Adrenal gland (tissue), 9 donors: ENCODE measurements at regions not wholly inside any gene's neighbourhood (a gene's known extent, or its start where the extent isn't known, plus 50 kb on each side); places are given as distances from the start of the nearest gene placed in this dataset.

Experiments
- DNase-seq, 7 donors: peaks; one replicate each; pipeline ENCODE4 v3.0.0-alpha.2; 2019 to 2020
- H3K27ac ChIP-seq, 5 donors: fragments of 200-600 bp; sonication (generic) in 4 of 5; 1 replicate in 3 of 5; 2 replicates in 2 of 5; pipeline versions ENCODE4 v1.5.1 to v1.8.0; 2016 to 2020; ENCODE audit warnings: mild to moderate bottlenecking in 1 of 5
- H3K27me3 ChIP-seq: fragments of 200-600 bp; 2 replicates; pipeline ENCODE4 v1.8.0; 2021
- H3K36me3 ChIP-seq, 2 donors: fragments of 200-600 bp; replicated peaks in 1 of 2; 1 replicate in 1 of 2; 2 replicates in 1 of 2; pipeline versions ENCODE4 v1.5.1 to v1.8.0; 2018 to 2022
- H3K4me1 ChIP-seq, 2 donors: fragments of 200-600 bp; replicated peaks in 1 of 2; 1 replicate in 1 of 2; 2 replicates in 1 of 2; pipeline versions ENCODE4 v1.5.1 to v1.8.0; 2018 to 2021
- H3K4me3 ChIP-seq, 4 donors: fragments of 200-600 bp; sonication (generic) in 3 of 4; one replicate each; pipeline ENCODE4 v1.5.1; 2016 to 2018
- H3K9me3 ChIP-seq, 3 donors: fragments of 200-600 bp; sonication (generic) in 1 of 3; replicated peaks in 1 of 3; 1 replicate in 2 of 3; 2 replicates in 1 of 3; pipeline versions ENCODE4 v1.5.1 to v1.8.0; 2016 to 2021
- CTCF ChIP-seq, 6 experiments: fragments of 450-650 bp in 4 of 6; fragments of 200-600 bp in 2 of 6; sonication (generic) in 1 of 6; IDR thresholded peaks; 1 replicate in 5 of 6; 2 replicates in 1 of 6; pipeline versions ENCODE4 v1.5.1 to v1.8.0; 2016 to 2021; ENCODE audit warnings: antibody characterized with exemption in 6 of 6, mild to moderate bottlenecking in 2 of 6, moderate library complexity in 1 of 6
- POLR2A ChIP-seq, 2 donors: fragments of 450-650 bp; IDR thresholded peaks; one replicate each; pipeline ENCODE4 v1.6.1; 2017; ENCODE audit warnings: antibody characterized with exemption in 2 of 2, mild to moderate bottlenecking in 2 of 2, moderate library complexity in 1 of 2
- WGBS, 4 donors: extraction: QIAGEN DNeasy Blood & Tissue Kit in 2 of 4; methylation state at CpG; one replicate each; pipeline versions ENCODE4 v1.1.5 to v1.1.7; 2013 to 2017; 5-methylcytosine and 5-hydroxymethylcytosine counted together
- intact Hi-C, 2 donors: fragments of 100-400 bp; cut with DNase I; formaldehyde crosslinking; loops; one replicate each; pipeline versions ENCODE4 v1.14.1 to v1.15.0; 2022 to 2023
- donor health status: healthy with polysubstance abuse.
- donor health status: Bipolar disorder and iron deficiency.
- donor health status: DM: yes; HTN: yes; CAD: no.
- donor health status: DM: no; HTN: no; CAD: no.
- donor health status: DM: no; HTN: no; CAD: no.

- Histone ChIP-seq H3K27me3 (no peaks in the 10 kb centered on the region), H3K9me3 (no peaks in the 10 kb centered on the region), H3K27ac (no peak overlapping the region), H3K4me1 (no peaks in the 10 kb centered on the region), H3K4me3 (no peak overlapping the region), H3K36me3 (no peaks in the 10 kb centered on the region)
- DNase-seq, result no peak
- TF ChIP-seq POLR2A (IDR thresholded peaks at IDR 0.05) (no peak), CTCF (IDR thresholded peaks at IDR 0.05) (no peak)
- intact Hi-C loops, result no loop called here
These were observed 138.8 kb downstream of the TRIB2 start for GRCh38 chr2:12855508-12855907.

- H3K27ac ChIP-seq, result no peak overlapping the region
- intact Hi-C loops, result no loop called here
- DNase-seq, result no peak
- no peaks in the 10 kb centered on the region for H3K36me3 ChIP-seq
- no peaks in the 10 kb centered on the region for H3K9me3 ChIP-seq
- H3K27me3 ChIP-seq, result no peaks in the 10 kb centered on the region
- TF ChIP-seq POLR2A (IDR thresholded peaks at IDR 0.05) (no peak), CTCF (IDR thresholded peaks at IDR 0.05) (no peak)
- no peaks in the 10 kb centered on the region for H3K4me1 ChIP-seq
- no peak overlapping the region for H3K4me3 ChIP-seq
- 58 to 76% (median 62%) methylated on average over 3 of the region's 3 CpGs for WGBS, 4 donors
These were observed 140.3 kb downstream of the TRIB2 start for GRCh38 chr2:12856934-12857601.

- Histone ChIP-seq H3K27ac (no peak overlapping the region), H3K36me3 (no peaks in the 10 kb centered on the region), H3K9me3 (no peaks in the 10 kb centered on the region), H3K27me3 (no peaks in the 10 kb centered on the region), H3K4me1 (no peaks in the 10 kb centered on the region), H3K4me3 (no peak overlapping the region)
- intact Hi-C loops, result no loop called here
- no peak for TF ChIP-seq POLR2A (IDR thresholded peaks at IDR 0.05)
- no peak for TF ChIP-seq CTCF (IDR thresholded peaks at IDR 0.05)
- 50 to 81% (median 70%) methylated on average over 1 of the region's 1 CpG for WGBS, 4 donors
- no peak for DNase-seq
These were observed 141.2 kb downstream of the TRIB2 start for GRCh38 chr2:12857891-12858290.

GRCh38 chr2:12858786-12859185 lies 142.1 kb downstream of the TRIB2 start:
- no peaks in the 10 kb centered on the region for H3K36me3 ChIP-seq
- no peaks in the 10 kb centered on the region for H3K27me3 ChIP-seq
- intact Hi-C loops, result no loop called here
- DNase-seq, result no peak
- no peaks in the 10 kb centered on the region for H3K4me1 ChIP-seq
- TF ChIP-seq CTCF (IDR thresholded peaks at IDR 0.05), result no peak
- no peak for TF ChIP-seq POLR2A (IDR thresholded peaks at IDR 0.05)
- H3K9me3 ChIP-seq, result peaks cover 0 to 3% (median 0%) of the 10 kb centered on the region in 3 donors
- H3K4me3 ChIP-seq, result no peak overlapping the region
- no peak overlapping the region for H3K27ac ChIP-seq
